ENCODE measurements at regions not wholly inside any gene's neighbourhood (a gene's known extent, or its start where the extent isn't known, plus 50 kb on each side); places are given as distances from the start of the nearest gene placed in this dataset.

GRCh38 chr1:221994274-221994698, 252.4 kb upstream of the DUSP10 start:
- no peak for TF ChIP-seq EZH2 (IDR thresholded peaks at IDR 0.05; ENCODE audit: low read length, unreplicated experiment)
- TF ChIP-seq, protein P1, sequence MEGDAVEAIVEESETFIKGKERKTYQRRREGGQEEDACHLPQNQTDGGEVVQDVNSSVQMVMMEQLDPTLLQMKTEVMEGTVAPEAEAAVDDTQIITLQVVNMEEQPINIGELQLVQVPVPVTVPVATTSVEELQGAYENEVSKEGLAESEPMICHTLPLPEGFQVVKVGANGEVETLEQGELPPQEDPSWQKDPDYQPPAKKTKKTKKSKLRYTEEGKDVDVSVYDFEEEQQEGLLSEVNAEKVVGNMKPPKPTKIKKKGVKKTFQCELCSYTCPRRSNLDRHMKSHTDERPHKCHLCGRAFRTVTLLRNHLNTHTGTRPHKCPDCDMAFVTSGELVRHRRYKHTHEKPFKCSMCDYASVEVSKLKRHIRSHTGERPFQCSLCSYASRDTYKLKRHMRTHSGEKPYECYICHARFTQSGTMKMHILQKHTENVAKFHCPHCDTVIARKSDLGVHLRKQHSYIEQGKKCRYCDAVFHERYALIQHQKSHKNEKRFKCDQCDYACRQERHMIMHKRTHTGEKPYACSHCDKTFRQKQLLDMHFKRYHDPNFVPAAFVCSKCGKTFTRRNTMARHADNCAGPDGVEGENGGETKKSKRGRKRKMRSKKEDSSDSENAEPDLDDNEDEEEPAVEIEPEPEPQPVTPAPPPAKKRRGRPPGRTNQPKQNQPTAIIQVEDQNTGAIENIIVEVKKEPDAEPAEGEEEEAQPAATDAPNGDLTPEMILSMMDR (conservative IDR thresholded peaks at IDR 0.05; ENCODE audit: low read depth, low read length) = no peak

Data from PC-3 (cell line).